Keratinocyte (primary cell): ENCODE measurements at regions not wholly inside any gene's neighbourhood (a gene's known extent, or its start where the extent isn't known, plus 50 kb on each side); places are given as distances from the start of the nearest gene placed in this dataset.

Source experiments
- DNase-seq: peaks from one replicate; pipeline ENCODE4 v3.0.0-alpha.2; 2011; ENCODE audit warnings: low read depth, missing footprints, low spot score
- FAIRE-seq: peaks from 2 replicates; lab custom pipeline; 2011; peaks lifted over from hg19 to GRCh38; lab: Jason Lieb, UNC
- H2AFZ ChIP-seq: 2 replicates; pipeline ENCODE4 v1.6.0; 2012; ENCODE audit warnings: low read length, control low read depth, inconsistent platforms; ENCODE audit not compliant: control insufficient read depth
- H3K27ac ChIP-seq: 2 replicates; pipeline ENCODE4 v1.5.1; 2011; ENCODE audit warnings: low read length; ENCODE audit not compliant: control insufficient read depth, insufficient read depth
- H3K27me3 ChIP-seq: 3 replicates; pipeline ENCODE4 v1.6.0; 2011; ENCODE audit warnings: low read length; ENCODE audit not compliant: control insufficient read depth, insufficient read depth; ENCODE audit errors: extremely low read depth
- H3K36me3 ChIP-seq, 2 experiments: 2 replicates in 1 of 2; 3 replicates in 1 of 2; pipeline ENCODE4 v1.5.1; 2011; ENCODE audit warnings: low read length in 2 of 2, mild to moderate bottlenecking in 1 of 2; ENCODE audit not compliant: control insufficient read depth in 2 of 2, insufficient read depth in 2 of 2; ENCODE audit errors: extremely low read depth in 1 of 2
- H3K4me1 ChIP-seq: 3 replicates; pipeline ENCODE4 v1.5.1; 2011; ENCODE audit warnings: low read length; ENCODE audit not compliant: control insufficient read depth, insufficient read depth; ENCODE audit errors: extremely low read depth
- H3K4me2 ChIP-seq: 3 replicates; pipeline ENCODE4 v1.6.0; 2011; ENCODE audit warnings: low read depth, low read length; ENCODE audit not compliant: control insufficient read depth, insufficient read depth; ENCODE audit errors: extremely low read depth
- H3K4me3 ChIP-seq, 3 experiments: fragments of 200-600 bp in 1 of 3; sonication (generic) in 1 of 3; 2 replicates in 2 of 3; 3 replicates in 1 of 3; pipeline ENCODE4 v1.5.1; 2011 to 2016; ENCODE audit warnings: low read length in 3 of 3, mild to moderate bottlenecking in 3 of 3, control low read depth in 2 of 3, inconsistent platforms in 1 of 3, low read depth in 1 of 3, mixed read lengths in 1 of 3, mixed run types in 1 of 3, moderate library complexity in 1 of 3; ENCODE audit not compliant: control insufficient read depth in 2 of 3, insufficient read depth in 2 of 3; ENCODE audit errors: extremely low read depth in 1 of 3
- H3K79me2 ChIP-seq: 2 replicates; pipeline ENCODE4 v1.6.0; 2012; ENCODE audit warnings: low read length; ENCODE audit not compliant: control insufficient read depth, insufficient read depth
- H3K9ac ChIP-seq: 3 replicates; pipeline ENCODE4 v1.6.0; 2011; ENCODE audit warnings: low read length; ENCODE audit not compliant: control insufficient read depth, insufficient read depth; ENCODE audit errors: extremely low read depth
- H3K9me1 ChIP-seq: 3 replicates; pipeline ENCODE4 v1.6.0; 2011; ENCODE audit warnings: low read length; ENCODE audit not compliant: control insufficient read depth, insufficient read depth; ENCODE audit errors: extremely low read depth
- H3K9me3 ChIP-seq: 2 replicates; pipeline ENCODE4 v1.5.1; 2012; ENCODE audit warnings: low read depth, low read length; ENCODE audit not compliant: control insufficient read depth
- H4K20me1 ChIP-seq: 3 replicates; pipeline ENCODE4 v1.6.0; 2011; ENCODE audit warnings: low read length; ENCODE audit not compliant: control insufficient read depth, insufficient read depth; ENCODE audit errors: extremely low read depth
- EZH2 ChIP-seq: IDR thresholded peaks from one replicate; pipeline ENCODE4 v1.6.1; 2012; ENCODE audit warnings: inconsistent platforms, mild to moderate bottlenecking, low read length, moderate library complexity
- dilution Hi-C: fragments of 300-500 bp; cut with MboI; formaldehyde crosslinking; loops from one replicate; pipeline ENCODE4 v1.7.0; 2020; ENCODE audit warnings: low sequenced_read_pairs; ENCODE audit not compliant: extremely low pct_ligation_motif_present
- TF ChIP-seq, protein P1 (sequence below), 3 experiments: IDR thresholded peaks in 1 of 3; conservative IDR thresholded peaks in 1 of 3; optimal IDR thresholded peaks in 1 of 3; 2 replicates in 2 of 3; 3 replicates in 1 of 3; pipeline versions ENCODE3 to v1.5.1; 2011; ENCODE audit warnings: low read length in 3 of 3, mild to moderate bottlenecking in 3 of 3, moderate library complexity in 2 of 3, control low read depth in 1 of 3, inconsistent platforms in 1 of 3; ENCODE audit not compliant: insufficient read depth in 2 of 3; ENCODE audit errors: extremely low read depth in 1 of 3

DNA sequence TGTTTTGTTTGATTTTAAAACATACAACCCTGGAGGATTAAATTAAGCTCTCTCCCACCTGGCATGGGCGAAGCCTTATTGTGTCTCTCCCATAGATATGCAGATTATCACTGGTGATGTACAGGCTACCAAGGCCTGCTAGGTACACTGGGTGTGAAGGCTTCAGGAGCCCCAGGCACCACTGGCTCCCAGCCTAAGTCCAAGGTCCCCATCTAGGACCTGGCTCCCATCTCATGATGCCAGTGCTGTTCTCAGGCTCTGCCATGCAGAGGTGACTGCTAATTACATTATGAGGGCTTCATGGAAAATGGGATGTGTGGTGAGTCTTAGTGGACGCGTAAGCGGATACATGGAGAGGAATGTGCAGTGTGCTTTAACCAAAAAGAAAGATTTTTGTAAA, 201.2 kb upstream of the KLHL29 start:
- Histone ChIP-seq H3K9me3 (no peaks in the 10 kb centered on the region), H3K9ac (no peak overlapping the region), H3K27me3 (no peaks in the 10 kb centered on the region), H3K4me3 (no peak overlapping the region), H3K79me2 (no peaks in the 10 kb centered on the region), H3K9me1 (no peaks in the 10 kb centered on the region), H2AFZ (no peak overlapping the region), H3K27ac (no peak overlapping the region), H3K36me3 (no peaks in the 10 kb centered on the region), H4K20me1 (no peaks in the 10 kb centered on the region), H3K4me2 (no peak overlapping the region), H3K4me1 (no peaks in the 10 kb centered on the region)
- no peak for FAIRE-seq
- no peak for TF ChIP-seq EZH2
- TF ChIP-seq, protein P1, sequence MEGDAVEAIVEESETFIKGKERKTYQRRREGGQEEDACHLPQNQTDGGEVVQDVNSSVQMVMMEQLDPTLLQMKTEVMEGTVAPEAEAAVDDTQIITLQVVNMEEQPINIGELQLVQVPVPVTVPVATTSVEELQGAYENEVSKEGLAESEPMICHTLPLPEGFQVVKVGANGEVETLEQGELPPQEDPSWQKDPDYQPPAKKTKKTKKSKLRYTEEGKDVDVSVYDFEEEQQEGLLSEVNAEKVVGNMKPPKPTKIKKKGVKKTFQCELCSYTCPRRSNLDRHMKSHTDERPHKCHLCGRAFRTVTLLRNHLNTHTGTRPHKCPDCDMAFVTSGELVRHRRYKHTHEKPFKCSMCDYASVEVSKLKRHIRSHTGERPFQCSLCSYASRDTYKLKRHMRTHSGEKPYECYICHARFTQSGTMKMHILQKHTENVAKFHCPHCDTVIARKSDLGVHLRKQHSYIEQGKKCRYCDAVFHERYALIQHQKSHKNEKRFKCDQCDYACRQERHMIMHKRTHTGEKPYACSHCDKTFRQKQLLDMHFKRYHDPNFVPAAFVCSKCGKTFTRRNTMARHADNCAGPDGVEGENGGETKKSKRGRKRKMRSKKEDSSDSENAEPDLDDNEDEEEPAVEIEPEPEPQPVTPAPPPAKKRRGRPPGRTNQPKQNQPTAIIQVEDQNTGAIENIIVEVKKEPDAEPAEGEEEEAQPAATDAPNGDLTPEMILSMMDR (optimal IDR thresholded peaks at IDR 0.05 in 1 of 3, IDR thresholded peaks at IDR 0.05 in 1 of 3, conservative IDR thresholded peaks at IDR 0.05 in 1 of 3; ENCODE audit: extremely low read depth in 1 of 3, insufficient read depth in 2 of 3, low read length in 3 of 3), result no peak
- dilution Hi-C loops, result no loop called here
- no peak for DNase-seq

DNA sequence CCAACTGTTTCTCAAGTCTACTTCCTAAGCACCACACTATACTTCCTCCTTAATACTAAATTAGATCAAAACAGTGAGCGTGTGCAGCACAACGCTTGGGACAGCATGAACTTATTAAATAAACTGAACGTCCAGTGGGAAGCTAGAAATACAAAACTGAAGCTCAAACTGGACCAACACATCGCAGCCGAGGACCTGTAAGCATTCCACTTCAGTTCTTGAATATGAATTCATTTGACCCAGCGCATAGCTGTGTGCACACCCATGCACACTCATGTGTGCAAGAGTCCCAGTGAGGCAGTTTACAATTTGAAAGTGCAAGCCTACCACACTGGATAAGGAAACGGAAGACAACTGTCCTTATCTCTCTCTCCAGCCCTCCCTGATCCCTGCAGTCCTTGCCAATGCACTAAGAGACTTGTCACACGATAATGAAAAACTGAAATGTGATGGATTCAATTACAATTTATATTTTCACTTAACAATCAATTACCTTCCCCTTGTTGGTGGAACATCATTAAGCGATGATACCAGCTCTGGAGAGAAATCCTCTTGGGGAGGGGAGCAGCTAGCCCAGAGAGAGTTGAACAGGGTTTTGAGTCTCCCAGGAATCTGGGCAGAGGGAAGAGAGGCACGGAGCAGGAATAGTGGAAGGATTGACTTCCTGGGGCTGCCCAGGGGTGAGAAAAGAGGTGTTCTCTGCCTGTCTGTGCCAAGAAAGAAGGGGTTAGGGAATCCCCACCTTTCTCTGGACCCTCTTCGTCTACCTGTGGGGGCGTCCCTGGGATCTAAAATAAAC, 186.5 kb upstream of the KLHL29 start:
- dilution Hi-C loops, result no loop called here

More for the DNA sequence above, 186.5 kb upstream of the KLHL29 start:
- Histone ChIP-seq H3K4me2 (no peak overlapping the region), H3K9me3 (no peaks in the 10 kb centered on the region), H3K4me1 (no peaks in the 10 kb centered on the region), H3K36me3 (no peaks in the 10 kb centered on the region), H3K9me1 (no peaks in the 10 kb centered on the region), H2AFZ (no peak overlapping the region), H4K20me1 (no peaks in the 10 kb centered on the region), H3K79me2 (no peaks in the 10 kb centered on the region), H3K9ac (no peak overlapping the region), H3K4me3 (no peak overlapping the region), H3K27me3 (no peaks in the 10 kb centered on the region), H3K27ac (no peak overlapping the region)
- FAIRE-seq (no peak), DNase-seq (no peak)
- TF ChIP-seq EZH2, result no peak
- TF ChIP-seq, protein P1 (optimal IDR thresholded peaks at IDR 0.05 in 1 of 3, IDR thresholded peaks at IDR 0.05 in 1 of 3, conservative IDR thresholded peaks at IDR 0.05 in 1 of 3; ENCODE audit: extremely low read depth in 1 of 3, insufficient read depth in 2 of 3, low read length in 3 of 3), result no peak
